H1 (cell line): ENCODE measurements at regions not wholly inside any gene's neighbourhood (a gene's known extent, or its start where the extent isn't known, plus 50 kb on each side); places are given as distances from the start of the nearest gene placed in this dataset.

Experiments used
- BCL11A ChIP-seq, 2 experiments: IDR thresholded peaks; one replicate each; pipeline ENCODE4 v1.6.1; 2011; ENCODE audit warnings: low read depth in 2 of 2, low read length in 2 of 2, mild to moderate bottlenecking in 2 of 2
- BRCA1 ChIP-seq: IDR thresholded peaks from 2 replicates; pipeline ENCODE4 v1.6.1; 2012; ENCODE audit warnings: low read depth, low read length, improper control_type of control experiment
- CHD1 ChIP-seq: IDR thresholded peaks from 2 replicates; pipeline ENCODE4 v1.6.1; 2012; ENCODE audit warnings: low read depth, low read length, improper control_type of control experiment
- RXRA ChIP-seq: IDR thresholded peaks from 2 replicates; pipeline ENCODE4 v1.6.1; 2011; ENCODE audit warnings: low read depth, mild to moderate bottlenecking, low read length, moderate library complexity; ENCODE audit not compliant: insufficient read depth
- SIX5 ChIP-seq: IDR thresholded peaks from 2 replicates; pipeline ENCODE4 v1.6.1; 2011; ENCODE audit warnings: mild to moderate bottlenecking, low read depth, low read length
- TAF7 ChIP-seq: optimal IDR thresholded peaks from 2 replicates; pipeline ENCODE3; 2011; ENCODE audit warnings: low read depth, mild to moderate bottlenecking, inconsistent platforms, low read length, moderate library complexity, borderline replicate concordance

- TF ChIP-seq BRCA1, result no peak
- TF ChIP-seq SIX5, result no peak
- TF ChIP-seq CHD1, result no peak
- no peak for TF ChIP-seq RXRA
- TF ChIP-seq BCL11A (IDR thresholded peaks at IDR 0.05; ENCODE audit: low read depth in 2 of 2, low read length in 2 of 2), result no peak
- TF ChIP-seq TAF7, result no peak
Measured at GRCh38 chr10:125550362-125550761, 132.6 kb downstream of the TEX36 start (continued).
